Epithelial cell of esophagus (primary cell): ENCODE measurements at regions not wholly inside any gene's neighbourhood (a gene's known extent, or its start where the extent isn't known, plus 50 kb on each side); places are given as distances from the start of the nearest gene placed in this dataset.

Experiments
- DNase-seq: peaks from one replicate; pipeline ENCODE4 v3.0.0; 2010; ENCODE audit warnings: low read depth
- H3K4me3 ChIP-seq: 2 replicates; pipeline ENCODE4 v1.5.1; 2011; ENCODE audit warnings: mild to moderate bottlenecking, low read length, control low read depth
- CTCF ChIP-seq: IDR thresholded peaks from 2 replicates; pipeline ENCODE4 v1.5.1; 2011; ENCODE audit warnings: low read depth, mild to moderate bottlenecking, low read length, control low read depth, inconsistent platforms; ENCODE audit not compliant: insufficient read depth; ENCODE audit errors: missing control alignments

GRCh38 chr3:118754406-118755252 lies 280.0 kb downstream of the IGSF11 start:
- no peak for DNase-seq
- TF ChIP-seq CTCF = no peak
- no peak overlapping the region for H3K4me3 ChIP-seq

GRCh38 chr3:118755253-118755801 lies 279.3 kb downstream of the IGSF11 start:
- no peak overlapping the region for H3K4me3 ChIP-seq
- no peak for DNase-seq
- no peak for TF ChIP-seq CTCF

- no peak for TF ChIP-seq CTCF
- DNase-seq = no peak
- H3K4me3 ChIP-seq = no peak overlapping the region
These were observed 273.9 kb downstream of the IGSF11 start for GRCh38 chr3:118760585-118761290.

- TF ChIP-seq CTCF = no peak
- no peak for DNase-seq
- H3K4me3 ChIP-seq = no peak overlapping the region
These were observed 273.4 kb downstream of the IGSF11 start for GRCh38 chr3:118761291-118761606.

GRCh38 chr3:118765636-118766305 lies 268.9 kb downstream of the IGSF11 start:
- DNase-seq = no peak
- H3K4me3 ChIP-seq = no peak overlapping the region

GRCh38 chr3:118766306-118766669 lies 268.4 kb downstream of the IGSF11 start:
- TF ChIP-seq CTCF = no peak
- H3K4me3 ChIP-seq = no peak overlapping the region
- DNase-seq = no peak

More at GRCh38 chr3:118765636-118766305, 268.9 kb downstream of the IGSF11 start:
- no peak for TF ChIP-seq CTCF
